NCI-H1417 treated with DMSO at 0.1 percent for 48 hours (cell line): ENCODE measurements at regions not wholly inside any gene's neighbourhood (a gene's known extent, or its start where the extent isn't known, plus 50 kb on each side); places are given as distances from the start of the nearest gene placed in this dataset.

Experiments used
- DNase-seq: peaks from one replicate; lab custom pipeline; 2025; lab: John Stamatoyannopoulos, UW

- no peak for DNase-seq
These were observed 955.5 kb upstream of the AUTS2 start for GRCh38 chr7:68642727-68643126.

GRCh38 chr7:68663392-68663791 is 934.9 kb upstream of the AUTS2 start:
- DNase-seq, result no peak

- no peak for DNase-seq
These were observed 927.2 kb upstream of the AUTS2 start for GRCh38 chr7:68671046-68671445.

- DNase-seq, result no peak
These were observed 926.6 kb upstream of the AUTS2 start for GRCh38 chr7:68671671-68672070.

- DNase-seq, result no peak
These were observed 923.4 kb upstream of the AUTS2 start for GRCh38 chr7:68674826-68675225.

GRCh38 chr7:68676813-68677535 is 921.3 kb upstream of the AUTS2 start:
- no peak for DNase-seq

GRCh38 chr7:68678196-68678595 is 920.1 kb upstream of the AUTS2 start:
- no peak for DNase-seq

GRCh38 chr7:68679459-68680234 is 918.6 kb upstream of the AUTS2 start:
- DNase-seq, result no peak

GRCh38 chr7:68680235-68680872 is 917.9 kb upstream of the AUTS2 start:
- no peak for DNase-seq

GRCh38 chr7:68682910-68683309 is 915.4 kb upstream of the AUTS2 start:
- DNase-seq, result no peak

GRCh38 chr7:68684246-68684839 is 913.9 kb upstream of the AUTS2 start:
- no peak for DNase-seq

GRCh38 chr7:68684996-68685395 is 913.3 kb upstream of the AUTS2 start:
- no peak for DNase-seq

GRCh38 chr7:68688416-68689086 is 909.7 kb upstream of the AUTS2 start:
- DNase-seq, result no peak

GRCh38 chr7:68689087-68689433 is 909.2 kb upstream of the AUTS2 start:
- no peak for DNase-seq

- no peak for DNase-seq
These were observed 906.7 kb upstream of the AUTS2 start for GRCh38 chr7:68691261-68692216.

- no peak for DNase-seq
These were observed 905.8 kb upstream of the AUTS2 start for GRCh38 chr7:68692511-68692910.

- DNase-seq, result no peak
These were observed 903.6 kb upstream of the AUTS2 start for GRCh38 chr7:68694656-68695055.

- DNase-seq, result no peak
These were observed 900.4 kb upstream of the AUTS2 start for GRCh38 chr7:68697796-68698280.

GRCh38 chr7:68699090-68699711 is 899.1 kb upstream of the AUTS2 start:
- no peak for DNase-seq

- no peak for DNase-seq
These were observed 897.9 kb upstream of the AUTS2 start for GRCh38 chr7:68700414-68700813.
